Mucosa of rectum (tissue), 2 donors: ENCODE measurements at regions not wholly inside any gene's neighbourhood (a gene's known extent, or its start where the extent isn't known, plus 50 kb on each side); places are given as distances from the start of the nearest gene placed in this dataset.

Source experiments
- H3K27ac ChIP-seq, 2 donors: one replicate each; pipeline ENCODE4 v1.7.0; 2013; ENCODE audit warnings: inconsistent platforms in 2 of 2, low read depth in 2 of 2, low read length in 2 of 2
- H3K27me3 ChIP-seq, 2 donors: one replicate each; pipeline ENCODE4 v1.7.0; 2013; ENCODE audit warnings: low read length in 2 of 2; ENCODE audit not compliant: control insufficient read depth in 2 of 2, insufficient read depth in 2 of 2
- H3K36me3 ChIP-seq, 2 donors: one replicate each; pipeline ENCODE4 v1.7.0; 2013; ENCODE audit warnings: low read length in 2 of 2; ENCODE audit not compliant: control insufficient read depth in 2 of 2, insufficient read depth in 2 of 2
- H3K4me1 ChIP-seq, 2 donors: one replicate each; pipeline ENCODE4 v1.7.0; 2013; ENCODE audit warnings: low read length in 2 of 2, mild to moderate bottlenecking in 1 of 2; ENCODE audit not compliant: control insufficient read depth in 2 of 2, insufficient read depth in 2 of 2
- H3K4me3 ChIP-seq, 2 donors: one replicate each; pipeline ENCODE4 v1.7.0; 2013; ENCODE audit warnings: low read length in 2 of 2
- H3K9ac ChIP-seq, 2 donors: one replicate each; pipeline ENCODE4 v1.7.0; 2013; ENCODE audit warnings: low read length in 2 of 2, low read depth in 1 of 2, mild to moderate bottlenecking in 1 of 2
- H3K9me3 ChIP-seq, 2 donors: one replicate each; pipeline ENCODE4 v1.7.0; 2013; ENCODE audit warnings: low read length in 2 of 2; ENCODE audit not compliant: control insufficient read depth in 2 of 2
- donor health status: healthy.
- donor health status: Normal muscosa, but diverticular disease.

DNA sequence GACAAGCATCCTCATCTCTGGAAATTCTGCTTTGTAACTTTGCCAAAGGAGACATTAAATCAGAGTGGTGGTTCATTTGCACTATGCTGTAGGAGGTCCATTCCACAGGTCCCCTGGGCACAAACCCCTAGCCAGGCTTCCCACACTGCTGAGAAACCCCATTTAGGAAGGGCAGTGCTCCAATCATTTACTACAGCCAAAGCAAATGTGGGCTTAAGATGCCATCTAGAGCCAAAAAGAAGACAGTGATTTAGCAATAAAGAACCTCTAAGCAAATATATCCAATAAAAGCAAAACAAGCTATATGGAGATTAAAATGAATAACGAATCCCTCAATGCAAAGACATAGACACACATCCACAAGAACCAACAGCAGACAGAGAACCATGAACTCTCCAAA, 129.0 kb upstream of the ALDH1B1 start:
- no peak overlapping the region for H3K27ac ChIP-seq
- H3K4me1 ChIP-seq, result no peaks in the 10 kb centered on the region
- H3K9ac ChIP-seq, result no peak overlapping the region
- H3K9me3 ChIP-seq, result no peaks in the 10 kb centered on the region
- no peaks in the 10 kb centered on the region for H3K27me3 ChIP-seq
- no peaks in the 10 kb centered on the region for H3K36me3 ChIP-seq
- no peak overlapping the region for H3K4me3 ChIP-seq

DNA sequence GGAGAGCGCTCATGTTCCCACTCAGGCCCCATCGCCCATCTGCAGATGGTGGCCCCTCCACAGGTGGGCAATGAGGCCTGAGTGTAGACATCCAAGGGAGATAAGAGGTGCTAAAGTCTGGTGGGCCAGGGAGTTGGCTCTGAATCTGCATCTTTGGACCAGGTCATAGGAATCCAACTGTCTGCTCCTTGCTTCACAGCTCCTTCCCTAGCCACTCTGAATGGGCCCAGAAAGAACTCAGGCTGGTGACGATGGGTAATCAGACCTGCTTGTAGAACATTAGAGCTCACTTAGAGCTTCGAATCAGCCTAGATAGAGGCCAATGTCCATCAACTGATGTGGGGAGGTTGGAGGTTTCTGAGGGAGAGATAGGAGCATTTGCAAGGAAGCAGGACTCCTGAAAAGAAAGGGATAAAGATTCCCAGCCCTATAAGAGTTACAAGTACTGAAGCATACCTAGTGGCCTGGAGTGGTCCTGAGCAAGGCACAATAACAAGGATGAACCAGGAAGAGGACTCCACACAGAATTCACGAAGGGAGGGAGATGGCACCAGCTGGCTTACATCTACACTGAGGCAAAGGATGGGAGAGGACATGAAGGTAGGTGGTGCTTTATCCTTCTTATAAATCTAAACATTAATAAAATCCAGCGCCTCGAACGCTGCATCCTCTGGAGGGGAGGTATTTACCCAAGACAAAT, 132.8 kb upstream of the ALDH1B1 start:
- H3K9me3 ChIP-seq, result no peaks in the 10 kb centered on the region
- no peaks in the 10 kb centered on the region for H3K36me3 ChIP-seq
- H3K4me3 ChIP-seq, result no peak overlapping the region
- no peaks in the 10 kb centered on the region for H3K4me1 ChIP-seq
- no peak overlapping the region for H3K9ac ChIP-seq
- H3K27ac ChIP-seq, result no peak overlapping the region
- no peaks in the 10 kb centered on the region for H3K27me3 ChIP-seq

DNA sequence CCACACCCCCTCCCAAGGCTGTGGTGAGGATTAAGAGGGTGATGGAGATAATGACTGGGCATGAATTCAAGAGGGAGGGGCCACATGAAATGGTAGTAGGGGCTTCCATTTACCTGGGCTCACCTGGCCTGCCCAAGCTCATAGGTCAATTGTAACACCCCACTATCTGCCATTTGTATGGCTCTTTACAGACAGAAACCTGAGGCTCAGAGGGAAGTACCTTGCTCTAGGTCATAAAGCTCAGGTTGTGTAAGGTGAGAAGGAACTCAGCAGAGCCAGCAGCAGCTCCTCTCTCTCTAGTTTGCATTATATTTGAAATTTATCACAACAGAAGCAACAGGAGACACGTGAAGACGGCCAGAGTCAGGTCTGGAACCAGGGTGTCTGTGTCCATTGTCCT, 133.4 kb upstream of the ALDH1B1 start:
- Histone ChIP-seq H3K9ac (no peak overlapping the region), H3K4me3 (no peak overlapping the region), H3K27ac (no peak overlapping the region), H3K36me3 (no peaks in the 10 kb centered on the region), H3K9me3 (no peaks in the 10 kb centered on the region), H3K27me3 (no peaks in the 10 kb centered on the region), H3K4me1 (no peaks in the 10 kb centered on the region)

DNA sequence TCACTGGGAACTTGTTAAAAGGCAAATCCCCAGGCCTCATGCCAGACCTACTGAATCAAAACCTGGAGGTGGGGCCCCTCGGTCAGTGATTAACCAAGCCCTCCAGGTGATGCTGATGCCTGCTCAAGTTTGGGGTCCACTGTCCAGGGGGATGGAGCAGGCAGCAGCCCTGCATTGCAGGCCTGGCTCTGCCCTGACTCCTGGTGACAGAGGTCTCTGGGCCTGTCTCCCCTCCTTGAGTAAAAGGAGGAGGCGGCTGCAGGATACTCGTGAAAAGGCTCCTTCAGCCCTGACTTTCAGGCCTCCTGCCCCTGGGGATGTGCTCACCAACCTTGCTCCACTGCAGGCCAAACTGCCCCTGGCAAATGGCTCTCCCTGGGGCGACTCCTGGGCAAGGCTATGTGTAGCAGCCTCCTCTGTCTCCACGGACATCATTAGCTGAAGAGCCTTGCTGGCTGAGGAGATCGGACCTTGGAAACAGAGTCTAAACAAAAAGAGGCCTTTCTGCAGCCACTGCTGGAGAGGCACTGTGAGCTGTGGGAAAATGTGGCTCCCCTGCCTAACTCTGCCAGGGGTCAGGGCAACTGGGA, 134.8 kb upstream of the ALDH1B1 start:
- no peaks in the 10 kb centered on the region for H3K4me1 ChIP-seq
- no peak overlapping the region for H3K9ac ChIP-seq

DNA sequence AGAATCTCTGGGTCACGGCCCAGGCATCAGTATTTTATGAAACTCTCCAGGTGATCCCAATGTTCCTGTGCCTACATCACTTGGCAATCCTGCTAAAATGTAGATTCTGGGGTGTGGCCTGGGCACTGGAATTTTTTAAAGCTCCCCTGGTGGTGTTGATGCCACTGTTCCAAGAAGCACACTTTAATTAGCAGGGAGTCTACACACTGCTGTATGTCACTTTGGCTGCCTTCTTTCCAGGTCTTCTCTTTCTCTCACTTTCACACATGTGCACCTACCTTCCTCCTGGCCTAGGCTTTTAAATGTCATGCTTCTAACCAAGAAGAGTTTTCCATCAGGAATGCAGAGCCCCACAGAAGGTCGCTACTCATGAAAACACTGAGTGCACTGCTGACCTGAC, 136.0 kb upstream of the ALDH1B1 start:
- Histone ChIP-seq H3K9me3 (no peaks in the 10 kb centered on the region), H3K4me1 (no peaks in the 10 kb centered on the region), H3K36me3 (no peaks in the 10 kb centered on the region), H3K27ac (no peak overlapping the region), H3K27me3 (no peaks in the 10 kb centered on the region), H3K9ac (no peak overlapping the region), H3K4me3 (no peak overlapping the region)

More for the DNA sequence above, 134.8 kb upstream of the ALDH1B1 start:
- Histone ChIP-seq H3K36me3 (no peaks in the 10 kb centered on the region), H3K27me3 (no peaks in the 10 kb centered on the region), H3K9me3 (no peaks in the 10 kb centered on the region), H3K4me3 (no peak overlapping the region), H3K27ac (no peak overlapping the region)

DNA sequence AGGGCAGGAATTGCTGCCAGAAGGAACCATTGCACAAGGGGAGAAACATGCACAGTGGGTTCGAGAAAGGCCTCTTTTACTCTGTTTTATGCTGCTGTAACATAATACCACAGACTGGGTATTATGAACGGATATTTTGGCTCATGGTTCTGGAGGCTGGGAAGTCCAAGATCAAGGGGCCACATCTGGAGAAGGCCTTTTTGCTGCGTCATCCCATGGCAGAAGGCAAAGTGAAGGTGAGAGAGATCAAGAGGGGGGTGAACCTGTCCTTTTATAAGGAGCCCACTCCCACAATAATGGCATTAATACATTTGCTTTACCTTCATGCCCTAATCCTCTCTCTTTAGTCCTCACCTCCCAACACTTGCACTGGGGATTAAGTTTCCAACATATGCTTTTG, 136.9 kb upstream of the ALDH1B1 start:
- Histone ChIP-seq H3K4me3 (no peak overlapping the region), H3K9ac (no peak overlapping the region), H3K4me1 (no peaks in the 10 kb centered on the region), H3K27me3 (no peaks in the 10 kb centered on the region), H3K36me3 (no peaks in the 10 kb centered on the region), H3K27ac (no peak overlapping the region), H3K9me3 (no peaks in the 10 kb centered on the region)

DNA sequence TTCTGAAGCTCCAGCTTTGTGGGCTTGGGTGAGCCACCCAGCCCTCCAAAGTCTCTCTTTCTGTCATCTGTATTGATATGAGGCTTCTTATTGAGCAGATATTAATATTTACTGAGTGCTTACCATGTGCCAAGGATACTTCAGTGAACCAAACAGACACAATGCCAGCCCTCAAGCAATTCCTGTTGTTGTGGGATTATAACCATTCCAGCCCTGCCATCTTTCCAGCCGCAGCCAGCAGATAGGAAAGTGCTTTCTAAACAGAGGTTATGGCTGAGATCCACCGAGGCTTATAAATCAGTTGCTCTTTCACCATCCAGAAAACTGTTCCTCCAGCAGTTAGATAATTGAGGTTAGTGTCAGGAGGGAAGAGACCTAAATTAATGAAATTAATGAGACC, 137.7 kb upstream of the ALDH1B1 start:
- no peaks in the 10 kb centered on the region for H3K27me3 ChIP-seq
- no peaks in the 10 kb centered on the region for H3K4me1 ChIP-seq
- H3K27ac ChIP-seq, result no peak overlapping the region
- H3K9me3 ChIP-seq, result no peaks in the 10 kb centered on the region
- no peak overlapping the region for H3K4me3 ChIP-seq
- no peaks in the 10 kb centered on the region for H3K36me3 ChIP-seq
- no peak overlapping the region for H3K9ac ChIP-seq

DNA sequence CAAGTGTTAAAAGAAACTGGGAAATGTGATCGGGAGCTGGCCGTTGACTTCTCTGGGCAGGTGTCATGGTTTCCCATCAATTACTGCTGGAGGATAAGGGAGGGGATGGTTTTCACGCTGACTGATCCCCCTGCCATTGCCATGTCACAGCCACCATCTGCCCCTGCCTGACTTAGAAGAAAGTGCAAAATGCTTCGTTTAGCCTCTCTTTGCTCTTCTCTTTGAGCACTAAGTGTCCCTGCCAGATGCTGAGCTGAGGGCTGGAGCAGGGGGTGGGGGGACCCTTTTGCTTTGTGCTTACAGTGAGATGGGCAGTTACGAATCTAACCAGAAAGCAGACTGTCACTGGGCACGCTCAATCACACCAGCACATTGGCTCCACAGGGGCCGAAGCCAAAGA, 138.4 kb upstream of the ALDH1B1 start:
- Histone ChIP-seq H3K4me3 (no peak overlapping the region), H3K36me3 (no peaks in the 10 kb centered on the region), H3K4me1 (no peaks in the 10 kb centered on the region), H3K27ac (no peak overlapping the region), H3K9me3 (no peaks in the 10 kb centered on the region), H3K27me3 (no peaks in the 10 kb centered on the region), H3K9ac (no peak overlapping the region)

DNA sequence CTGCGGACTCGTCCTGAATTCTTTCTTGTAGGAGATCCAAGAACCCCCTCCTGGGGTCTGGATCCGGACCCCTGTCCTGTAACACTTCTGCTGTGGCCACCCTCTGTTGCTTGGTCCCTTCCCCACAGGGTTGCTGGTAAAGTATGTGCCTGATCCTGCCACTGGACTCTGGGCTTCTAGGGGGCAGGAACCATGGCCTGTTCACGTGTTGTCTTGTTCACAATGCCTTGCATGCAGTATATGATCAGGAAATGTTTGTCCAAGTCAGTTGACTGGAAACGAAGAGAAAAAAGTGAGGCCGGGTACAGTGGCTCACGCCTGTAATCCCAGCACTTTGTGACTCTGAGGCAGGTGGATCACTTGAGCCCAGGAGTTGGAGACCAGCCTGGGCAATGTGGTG, 139.3 kb upstream of the ALDH1B1 start:
- H3K36me3 ChIP-seq, result no peaks in the 10 kb centered on the region
- H3K9ac ChIP-seq, result no peak overlapping the region
- no peaks in the 10 kb centered on the region for H3K4me1 ChIP-seq
- H3K9me3 ChIP-seq, result no peaks in the 10 kb centered on the region
- H3K4me3 ChIP-seq, result no peak overlapping the region
- H3K27ac ChIP-seq, result no peak overlapping the region
- no peaks in the 10 kb centered on the region for H3K27me3 ChIP-seq

DNA sequence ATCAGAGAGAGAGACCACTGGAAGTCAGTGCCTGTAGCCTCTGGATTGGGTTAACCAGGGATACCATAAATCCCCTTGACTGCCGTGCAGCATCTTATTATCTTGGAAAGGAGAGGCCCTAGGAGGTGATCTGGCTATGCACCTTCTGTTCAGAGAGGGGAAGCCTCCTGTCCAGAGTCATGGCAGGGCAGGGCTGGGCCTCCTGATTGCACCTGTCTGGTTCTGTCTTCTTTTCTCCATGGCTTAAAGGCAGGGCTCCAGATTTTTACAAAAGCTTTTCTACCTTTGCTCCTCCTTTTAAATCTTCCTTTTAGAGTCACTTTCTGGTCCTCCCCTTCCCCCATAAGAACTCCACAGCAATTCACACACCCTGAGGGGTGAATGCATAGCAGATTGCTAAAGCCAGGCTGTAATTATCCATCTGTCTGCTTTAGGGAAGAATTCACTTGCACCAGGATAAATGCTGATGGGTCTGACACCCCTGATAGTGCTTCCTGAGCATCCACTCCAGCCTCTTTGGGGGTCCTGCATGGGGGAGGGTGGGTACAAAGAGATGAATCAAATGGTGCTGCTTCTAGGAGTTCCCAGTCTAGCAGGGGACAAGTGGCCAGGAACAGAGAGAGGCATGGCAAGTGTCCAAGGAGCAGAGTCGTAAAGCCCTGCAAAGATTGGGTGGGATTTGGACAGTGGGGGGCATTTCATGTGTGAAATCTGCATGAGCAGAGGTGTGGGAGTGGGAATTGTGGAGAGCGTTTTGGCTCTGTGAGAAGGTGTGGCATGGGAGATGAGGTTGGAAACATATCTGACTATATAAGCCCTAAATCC, 141.3 kb upstream of the ALDH1B1 start:
- Histone ChIP-seq H3K9me3 (no peaks in the 10 kb centered on the region), H3K36me3 (no peaks in the 10 kb centered on the region), H3K9ac (no peak overlapping the region), H3K4me1 (no peaks in the 10 kb centered on the region), H3K27ac (no peak overlapping the region), H3K4me3 (no peak overlapping the region), H3K27me3 (no peaks in the 10 kb centered on the region)
